ENCODE measurements at regions not wholly inside any gene's neighbourhood (a gene's known extent, or its start where the extent isn't known, plus 50 kb on each side); places are given as distances from the start of the nearest gene placed in this dataset.

- Mint-ChIP-seq H3K4me3 (no peak overlapping the region), H3K36me3 (no peaks in the 10 kb centered on the region), H3K27ac (no peak overlapping the region)
These were observed 317.3 kb downstream of the PPP1R2C start for GRCh38 chrX:42460706-42461105.

GRCh38 chrX:42459735-42460134 is 318.2 kb downstream of the PPP1R2C start:
- Mint-ChIP-seq H3K9me3 (no peaks in the 10 kb centered on the region), H3K4me1 (ENCODE audit: unreplicated experiment) (no peaks in the 10 kb centered on the region), H3K27me3 (no peaks in the 10 kb centered on the region), H3K4me3 (no peak overlapping the region), H3K36me3 (no peaks in the 10 kb centered on the region), H3K27ac (no peak overlapping the region)
- TF ChIP-seq CTCF (conservative IDR thresholded peaks at IDR 0.05) = no peak
- no peak for DNase-seq (ENCODE audit: extremely low spot score, unreplicated experiment)

More at GRCh38 chrX:42460706-42461105, 317.3 kb downstream of the PPP1R2C start:
- H3K27me3 Mint-ChIP-seq = no peaks in the 10 kb centered on the region
- no peak for TF ChIP-seq CTCF (conservative IDR thresholded peaks at IDR 0.05)
- no peak for DNase-seq (ENCODE audit: extremely low spot score, unreplicated experiment)
- H3K9me3 Mint-ChIP-seq = no peaks in the 10 kb centered on the region
- no peaks in the 10 kb centered on the region for H3K4me1 Mint-ChIP-seq (ENCODE audit: unreplicated experiment)

GRCh38 chrX:42456176-42456700 is 321.7 kb downstream of the PPP1R2C start:
- Mint-ChIP-seq H3K4me1 (ENCODE audit: unreplicated experiment) (no peaks in the 10 kb centered on the region), H3K27me3 (no peaks in the 10 kb centered on the region)
- no peak for DNase-seq (ENCODE audit: extremely low spot score, unreplicated experiment)

GRCh38 chrX:42450228-42450627 is 327.7 kb downstream of the PPP1R2C start:
- no peak for TF ChIP-seq CTCF (conservative IDR thresholded peaks at IDR 0.05)
- Mint-ChIP-seq H3K36me3 (no peaks in the 10 kb centered on the region), H3K4me3 (no peak overlapping the region), H3K27me3 (no peaks in the 10 kb centered on the region), H3K27ac (no peak overlapping the region), H3K9me3 (peaks cover under 1% of the 10 kb centered on the region), H3K4me1 (ENCODE audit: unreplicated experiment) (no peaks in the 10 kb centered on the region)
- DNase-seq (ENCODE audit: extremely low spot score, unreplicated experiment) = no peak

More at GRCh38 chrX:42456176-42456700, 321.7 kb downstream of the PPP1R2C start:
- H3K27ac Mint-ChIP-seq = no peak overlapping the region
- no peak for TF ChIP-seq CTCF (conservative IDR thresholded peaks at IDR 0.05)
- H3K9me3 Mint-ChIP-seq = no peaks in the 10 kb centered on the region
- H3K4me3 Mint-ChIP-seq = no peak overlapping the region
- no peaks in the 10 kb centered on the region for H3K36me3 Mint-ChIP-seq

- Mint-ChIP-seq H3K27me3 (no peaks in the 10 kb centered on the region), H3K9me3 (peaks cover 7% of the 10 kb centered on the region), H3K36me3 (no peaks in the 10 kb centered on the region), H3K4me3 (no peak overlapping the region), H3K27ac (no peak overlapping the region), H3K4me1 (ENCODE audit: unreplicated experiment) (no peaks in the 10 kb centered on the region)
- no peak for DNase-seq (ENCODE audit: extremely low spot score, unreplicated experiment)
- no peak for TF ChIP-seq CTCF (conservative IDR thresholded peaks at IDR 0.05)
These were observed 334.7 kb downstream of the PPP1R2C start for GRCh38 chrX:42443267-42443666.

- H3K27me3 Mint-ChIP-seq = no peaks in the 10 kb centered on the region
- DNase-seq (ENCODE audit: extremely low spot score, unreplicated experiment) = no peak
- no peak overlapping the region for H3K4me3 Mint-ChIP-seq
- H3K9me3 Mint-ChIP-seq = peaks cover 7% of the 10 kb centered on the region
- no peak for TF ChIP-seq CTCF (conservative IDR thresholded peaks at IDR 0.05)
- H3K4me1 Mint-ChIP-seq (ENCODE audit: unreplicated experiment) = no peaks in the 10 kb centered on the region
- no peaks in the 10 kb centered on the region for H3K36me3 Mint-ChIP-seq
- H3K27ac Mint-ChIP-seq = no peak overlapping the region
These were observed 335.2 kb downstream of the PPP1R2C start for GRCh38 chrX:42442745-42443144.
